ENCODE measurements at regions not wholly inside any gene's neighbourhood (a gene's known extent, or its start where the extent isn't known, plus 50 kb on each side); places are given as distances from the start of the nearest gene placed in this dataset.

DNA sequence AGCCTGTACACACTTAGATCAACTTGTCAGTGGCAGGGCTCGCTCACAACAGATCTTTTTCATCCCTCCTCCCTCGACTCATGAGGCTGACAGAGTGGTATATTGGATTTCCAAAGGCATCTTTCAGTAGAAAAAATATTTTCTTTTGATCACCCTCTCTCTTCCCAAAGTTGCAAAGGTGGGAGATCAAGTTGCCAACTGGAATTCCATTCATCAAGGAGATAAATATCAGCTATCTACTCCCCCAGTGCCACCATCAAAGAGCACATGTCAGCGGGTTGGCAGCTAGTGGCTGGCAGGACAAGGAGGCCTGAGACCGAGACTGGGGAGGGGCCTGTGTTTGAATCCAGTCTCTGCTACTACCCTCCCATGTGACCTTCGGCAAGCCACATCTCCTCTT, 539.7 kb upstream of the CDH11 start:
- TF ChIP-seq RAD21 (IDR thresholded peaks at IDR 0.05; ENCODE audit: low read depth) (no peak), NFIC (IDR thresholded peaks at IDR 0.05) (no peak), YY1 (IDR thresholded peaks at IDR 0.05; ENCODE audit: low read depth) (no peak), TEAD4 (IDR thresholded peaks at IDR 0.05) (no peak), EP300 (IDR thresholded peaks at IDR 0.05; ENCODE audit: borderline replicate concordance) (no peak), FOXM1 (IDR thresholded peaks at IDR 0.05; ENCODE audit: borderline replicate concordance, low read depth) (no peak), CEBPB (IDR thresholded peaks at IDR 0.05) (no peak)
- TF ChIP-seq, protein P1, sequence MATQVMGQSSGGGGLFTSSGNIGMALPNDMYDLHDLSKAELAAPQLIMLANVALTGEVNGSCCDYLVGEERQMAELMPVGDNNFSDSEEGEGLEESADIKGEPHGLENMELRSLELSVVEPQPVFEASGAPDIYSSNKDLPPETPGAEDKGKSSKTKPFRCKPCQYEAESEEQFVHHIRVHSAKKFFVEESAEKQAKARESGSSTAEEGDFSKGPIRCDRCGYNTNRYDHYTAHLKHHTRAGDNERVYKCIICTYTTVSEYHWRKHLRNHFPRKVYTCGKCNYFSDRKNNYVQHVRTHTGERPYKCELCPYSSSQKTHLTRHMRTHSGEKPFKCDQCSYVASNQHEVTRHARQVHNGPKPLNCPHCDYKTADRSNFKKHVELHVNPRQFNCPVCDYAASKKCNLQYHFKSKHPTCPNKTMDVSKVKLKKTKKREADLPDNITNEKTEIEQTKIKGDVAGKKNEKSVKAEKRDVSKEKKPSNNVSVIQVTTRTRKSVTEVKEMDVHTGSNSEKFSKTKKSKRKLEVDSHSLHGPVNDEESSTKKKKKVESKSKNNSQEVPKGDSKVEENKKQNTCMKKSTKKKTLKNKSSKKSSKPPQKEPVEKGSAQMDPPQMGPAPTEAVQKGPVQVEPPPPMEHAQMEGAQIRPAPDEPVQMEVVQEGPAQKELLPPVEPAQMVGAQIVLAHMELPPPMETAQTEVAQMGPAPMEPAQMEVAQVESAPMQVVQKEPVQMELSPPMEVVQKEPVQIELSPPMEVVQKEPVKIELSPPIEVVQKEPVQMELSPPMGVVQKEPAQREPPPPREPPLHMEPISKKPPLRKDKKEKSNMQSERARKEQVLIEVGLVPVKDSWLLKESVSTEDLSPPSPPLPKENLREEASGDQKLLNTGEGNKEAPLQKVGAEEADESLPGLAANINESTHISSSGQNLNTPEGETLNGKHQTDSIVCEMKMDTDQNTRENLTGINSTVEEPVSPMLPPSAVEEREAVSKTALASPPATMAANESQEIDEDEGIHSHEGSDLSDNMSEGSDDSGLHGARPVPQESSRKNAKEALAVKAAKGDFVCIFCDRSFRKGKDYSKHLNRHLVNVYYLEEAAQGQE (IDR thresholded peaks at IDR 0.05; ENCODE audit: low read depth), result no peak
- TF ChIP-seq, protein P2, sequence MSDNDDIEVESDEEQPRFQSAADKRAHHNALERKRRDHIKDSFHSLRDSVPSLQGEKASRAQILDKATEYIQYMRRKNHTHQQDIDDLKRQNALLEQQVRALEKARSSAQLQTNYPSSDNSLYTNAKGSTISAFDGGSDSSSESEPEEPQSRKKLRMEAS (IDR thresholded peaks at IDR 0.05), result no peak
- TF ChIP-seq, protein P3, sequence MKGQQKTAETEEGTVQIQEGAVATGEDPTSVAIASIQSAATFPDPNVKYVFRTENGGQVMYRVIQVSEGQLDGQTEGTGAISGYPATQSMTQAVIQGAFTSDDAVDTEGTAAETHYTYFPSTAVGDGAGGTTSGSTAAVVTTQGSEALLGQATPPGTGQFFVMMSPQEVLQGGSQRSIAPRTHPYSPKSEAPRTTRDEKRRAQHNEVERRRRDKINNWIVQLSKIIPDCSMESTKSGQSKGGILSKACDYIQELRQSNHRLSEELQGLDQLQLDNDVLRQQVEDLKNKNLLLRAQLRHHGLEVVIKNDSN (IDR thresholded peaks at IDR 0.05), result no peak

Measured in Ishikawa (cell line).